ENCODE measurements at regions not wholly inside any gene's neighbourhood (a gene's known extent, or its start where the extent isn't known, plus 50 kb on each side); places are given as distances from the start of the nearest gene placed in this dataset.

GRCh38 chr3:144431134-144431533, 459.5 kb downstream of the DIPK2A start:
- H3K9me3 ChIP-seq (ENCODE audit: insufficient read depth, low read depth): no peaks in the 10 kb centered on the region
- H3K4me2 ChIP-seq: no peak overlapping the region
- no peaks in the 10 kb centered on the region; the same call in 1 of the 2 replicates for H3K4me1 ChIP-seq (replicated peaks; ENCODE audit: insufficient read depth)
- H3K27ac ChIP-seq: no peak overlapping the region
- no peaks in the 10 kb centered on the region for H3K79me2 ChIP-seq (ENCODE audit: low read depth)
- intact Hi-C loops (cut with micrococcal nuclease; ENCODE audit: unreplicated experiment): no loop called here
- no peak overlapping the region for H3K4me3 ChIP-seq
- no peaks in the 10 kb centered on the region for H3K9me2 ChIP-seq (ENCODE audit: insufficient read depth)
- CTCF ChIA-PET: no interaction called here
- H2AFZ ChIP-seq: no peak overlapping the region
- BruUV-seq (replicated peaks): no TSS peak
- TF ChIP-seq CTCF (conservative IDR thresholded peaks at IDR 0.05) (no peak), EZH2 (IDR thresholded peaks at IDR 0.05; ENCODE audit: low read depth) (no peak)
- H4K20me1 ChIP-seq (ENCODE audit: insufficient read depth): no peaks in the 10 kb centered on the region
- DNase-seq: no peak
- POLR2A ChIA-PET (ENCODE audit: unreplicated experiment): no interaction called here
- H3K36me3 ChIP-seq (ENCODE audit: low read depth): no peaks in the 10 kb centered on the region
- H3F3A ChIP-seq (ENCODE audit: insufficient read depth, low read depth): no peaks in the 10 kb centered on the region
- H3K27me3 ChIP-seq (ENCODE audit: insufficient read depth, low read depth): no peaks in the 10 kb centered on the region

GRCh38 chr3:144433006-144433405, 461.4 kb downstream of the DIPK2A start:
- H3F3A ChIP-seq (ENCODE audit: insufficient read depth, low read depth): no peaks in the 10 kb centered on the region
- no peak overlapping the region for H2AFZ ChIP-seq
- H3K27me3 ChIP-seq (ENCODE audit: insufficient read depth, low read depth): no peaks in the 10 kb centered on the region
- no TSS peak for BruUV-seq (replicated peaks)
- DNase-seq: no peak
- intact Hi-C loops (cut with micrococcal nuclease; ENCODE audit: unreplicated experiment): no loop called here
- no peaks in the 10 kb centered on the region for H4K20me1 ChIP-seq (ENCODE audit: insufficient read depth)
- H3K27ac ChIP-seq: no peak overlapping the region
- ChIA-PET CTCF (no interaction called here), POLR2A (ENCODE audit: unreplicated experiment) (no interaction called here)
- H3K36me3 ChIP-seq (ENCODE audit: low read depth): no peaks in the 10 kb centered on the region
- H3K79me2 ChIP-seq (ENCODE audit: low read depth): no peaks in the 10 kb centered on the region
- no peak overlapping the region for H3K4me3 ChIP-seq
- no peak overlapping the region for H3K4me2 ChIP-seq
- H3K4me1 ChIP-seq (replicated peaks; ENCODE audit: insufficient read depth): no peaks in the 10 kb centered on the region; the same call in 1 of the 2 replicates
- H3K9me3 ChIP-seq (ENCODE audit: insufficient read depth, low read depth): no peaks in the 10 kb centered on the region
- TF ChIP-seq EZH2 (IDR thresholded peaks at IDR 0.05; ENCODE audit: low read depth) (no peak), CTCF (conservative IDR thresholded peaks at IDR 0.05) (no peak)
- no peaks in the 10 kb centered on the region for H3K9me2 ChIP-seq (ENCODE audit: insufficient read depth)

GRCh38 chr3:144437989-144438388, 466.4 kb downstream of the DIPK2A start:
- POLR2A ChIA-PET (ENCODE audit: unreplicated experiment): no interaction called here
- TF ChIP-seq CTCF (conservative IDR thresholded peaks at IDR 0.05) (no peak), EZH2 (IDR thresholded peaks at IDR 0.05; ENCODE audit: low read depth) (no peak)
- H3K9me3 ChIP-seq (ENCODE audit: insufficient read depth, low read depth): no peaks in the 10 kb centered on the region
- CTCF ChIA-PET: no interaction called here
- no peak overlapping the region for H3K4me2 ChIP-seq
- H3K79me2 ChIP-seq (ENCODE audit: low read depth): no peaks in the 10 kb centered on the region
- no peaks in the 10 kb centered on the region for H3K36me3 ChIP-seq (ENCODE audit: low read depth)
- H3F3A ChIP-seq (ENCODE audit: insufficient read depth, low read depth): no peaks in the 10 kb centered on the region
- no peaks in the 10 kb centered on the region for H3K9me2 ChIP-seq (ENCODE audit: insufficient read depth)
- H3K4me3 ChIP-seq: no peak overlapping the region
- H3K27ac ChIP-seq: no peak overlapping the region
- no peaks in the 10 kb centered on the region for H4K20me1 ChIP-seq (ENCODE audit: insufficient read depth)
- no TSS peak for BruUV-seq (replicated peaks)
- intact Hi-C loops (cut with micrococcal nuclease; ENCODE audit: unreplicated experiment): no loop called here
- H2AFZ ChIP-seq: no peak overlapping the region
- no peaks in the 10 kb centered on the region for H3K27me3 ChIP-seq (ENCODE audit: insufficient read depth, low read depth)
- no peak for DNase-seq
- no peaks in the 10 kb centered on the region; the same call in 1 of the 2 replicates for H3K4me1 ChIP-seq (replicated peaks; ENCODE audit: insufficient read depth)

Data from PC-9 (cell line).